Gastroesophageal sphincter (tissue), 3 donors: ENCODE measurements at regions not wholly inside any gene's neighbourhood (a gene's known extent, or its start where the extent isn't known, plus 50 kb on each side); places are given as distances from the start of the nearest gene placed in this dataset.

ENCODE experiments used
- CTCF ChIP-seq, 4 experiments: fragments of 200-600 bp in 2 of 4; fragments of 450-650 bp in 2 of 4; sonication (generic) in 1 of 4; IDR thresholded peaks; one replicate each; pipeline ENCODE4 v1.5.1; 2017 to 2019; ENCODE audit warnings: antibody characterized with exemption in 4 of 4, mild to moderate bottlenecking in 2 of 4, moderate library complexity in 2 of 4
- POLR2AphosphoS5 ChIP-seq: sonication (generic); formaldehyde crosslinking; IDR thresholded peaks from one replicate; pipeline ENCODE4 v1.6.1; 2017; ENCODE audit warnings: antibody characterized with exemption

GRCh38 chr6:22069306-22069800 lies 227.5 kb downstream of the PRL start:
- TF ChIP-seq CTCF (IDR thresholded peaks at IDR 0.05) (no peak), POLR2AphosphoS5 (no peak)
